Vagina (tissue), 2 donors: ENCODE measurements at regions not wholly inside any gene's neighbourhood (a gene's known extent, or its start where the extent isn't known, plus 50 kb on each side); places are given as distances from the start of the nearest gene placed in this dataset.

ENCODE experiments used
- POLR2A ChIP-seq, 2 donors: fragments of 450-650 bp; IDR thresholded peaks; one replicate each; pipeline ENCODE4 v1.6.1; 2017; ENCODE audit warnings: antibody characterized with exemption in 2 of 2, mild to moderate bottlenecking in 2 of 2, moderate library complexity in 2 of 2
- POLR2AphosphoS5 ChIP-seq, 2 donors: sonication (generic); formaldehyde crosslinking; IDR thresholded peaks; one replicate each; pipeline ENCODE4 v1.9.0; 2017; ENCODE audit warnings: antibody characterized with exemption in 2 of 2, mild to moderate bottlenecking in 2 of 2, low read depth in 1 of 2; ENCODE audit not compliant: insufficient read depth in 1 of 2
- TF ChIP-seq, protein P1 (sequence below), 3 experiments: fragments of 450-650 bp in 2 of 3; fragments of 200-600 bp in 1 of 3; sonication (generic) in 1 of 3; IDR thresholded peaks; one replicate each; pipeline ENCODE4 v1.5.1; 2017 to 2019; ENCODE audit warnings: antibody characterized with exemption in 3 of 3, mild to moderate bottlenecking in 2 of 3, moderate library complexity in 2 of 3

DNA sequence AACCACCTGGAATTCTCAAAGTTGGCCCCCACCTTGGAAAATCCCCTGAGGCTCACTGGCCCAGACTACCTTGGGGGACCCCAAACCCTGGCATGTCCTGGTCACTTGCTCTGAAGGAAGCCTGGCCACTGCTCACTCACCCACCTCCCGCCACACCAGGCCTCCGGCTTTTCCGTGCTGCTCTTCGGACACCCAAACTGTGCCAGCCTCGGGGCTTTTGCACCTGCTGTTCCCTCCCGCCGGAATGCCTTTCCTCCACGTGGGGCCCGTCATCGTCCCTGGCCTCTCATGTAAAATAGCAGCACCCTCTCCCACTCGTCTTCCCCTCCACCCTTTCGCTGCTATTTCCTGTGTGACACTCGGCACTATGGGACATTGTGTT is 87.2 kb upstream of the NCOR2 start:
- TF ChIP-seq, protein P1, sequence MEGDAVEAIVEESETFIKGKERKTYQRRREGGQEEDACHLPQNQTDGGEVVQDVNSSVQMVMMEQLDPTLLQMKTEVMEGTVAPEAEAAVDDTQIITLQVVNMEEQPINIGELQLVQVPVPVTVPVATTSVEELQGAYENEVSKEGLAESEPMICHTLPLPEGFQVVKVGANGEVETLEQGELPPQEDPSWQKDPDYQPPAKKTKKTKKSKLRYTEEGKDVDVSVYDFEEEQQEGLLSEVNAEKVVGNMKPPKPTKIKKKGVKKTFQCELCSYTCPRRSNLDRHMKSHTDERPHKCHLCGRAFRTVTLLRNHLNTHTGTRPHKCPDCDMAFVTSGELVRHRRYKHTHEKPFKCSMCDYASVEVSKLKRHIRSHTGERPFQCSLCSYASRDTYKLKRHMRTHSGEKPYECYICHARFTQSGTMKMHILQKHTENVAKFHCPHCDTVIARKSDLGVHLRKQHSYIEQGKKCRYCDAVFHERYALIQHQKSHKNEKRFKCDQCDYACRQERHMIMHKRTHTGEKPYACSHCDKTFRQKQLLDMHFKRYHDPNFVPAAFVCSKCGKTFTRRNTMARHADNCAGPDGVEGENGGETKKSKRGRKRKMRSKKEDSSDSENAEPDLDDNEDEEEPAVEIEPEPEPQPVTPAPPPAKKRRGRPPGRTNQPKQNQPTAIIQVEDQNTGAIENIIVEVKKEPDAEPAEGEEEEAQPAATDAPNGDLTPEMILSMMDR (IDR thresholded peaks at IDR 0.05): no peak
- no peak for TF ChIP-seq POLR2AphosphoS5 (IDR thresholded peaks at IDR 0.05; ENCODE audit: insufficient read depth in 1 of 2, low read depth in 1 of 2)
- TF ChIP-seq POLR2A (IDR thresholded peaks at IDR 0.05): no peak
